Gastroesophageal sphincter (tissue), 3 donors: ENCODE measurements at regions not wholly inside any gene's neighbourhood (a gene's known extent, or its start where the extent isn't known, plus 50 kb on each side); places are given as distances from the start of the nearest gene placed in this dataset.

ENCODE experiments used
- EP300 ChIP-seq: sonication (generic); formaldehyde crosslinking; IDR thresholded peaks from one replicate; pipeline ENCODE4 v1.6.1; 2017; ENCODE audit warnings: antibody characterized with exemption, mild to moderate bottlenecking
- POLR2A ChIP-seq, 2 donors: fragments of 450-650 bp; IDR thresholded peaks; one replicate each; pipeline ENCODE4 v1.6.1; 2017; ENCODE audit warnings: antibody characterized with exemption in 2 of 2, mild to moderate bottlenecking in 2 of 2, moderate library complexity in 1 of 2
- TF ChIP-seq, protein P1 (sequence below), 4 experiments: fragments of 200-600 bp in 2 of 4; fragments of 450-650 bp in 2 of 4; sonication (generic) in 1 of 4; IDR thresholded peaks; one replicate each; pipeline ENCODE4 v1.5.1; 2017 to 2019; ENCODE audit warnings: antibody characterized with exemption in 4 of 4, mild to moderate bottlenecking in 2 of 4, moderate library complexity in 2 of 4

DNA sequence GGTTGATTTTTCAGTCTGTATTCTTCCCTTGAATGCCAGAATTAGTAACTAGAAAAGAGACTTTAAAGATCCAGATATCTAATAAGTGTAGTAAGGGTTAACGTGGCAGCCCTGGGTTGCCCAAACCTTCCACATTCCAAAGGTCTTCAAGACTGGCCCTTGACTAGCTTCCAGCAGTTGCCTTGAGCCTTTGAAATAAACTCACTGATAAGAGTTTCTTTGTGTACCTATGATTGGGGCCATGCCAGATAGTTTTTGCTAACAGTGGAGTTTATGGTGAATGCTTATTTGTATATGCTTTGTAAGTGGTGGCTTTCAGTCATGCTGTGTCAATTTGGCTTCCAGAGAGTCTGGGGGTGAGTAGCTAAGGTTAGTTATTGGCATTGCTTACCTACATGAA, 722.3 kb downstream of the RNF144A start:
- TF ChIP-seq, protein P1, sequence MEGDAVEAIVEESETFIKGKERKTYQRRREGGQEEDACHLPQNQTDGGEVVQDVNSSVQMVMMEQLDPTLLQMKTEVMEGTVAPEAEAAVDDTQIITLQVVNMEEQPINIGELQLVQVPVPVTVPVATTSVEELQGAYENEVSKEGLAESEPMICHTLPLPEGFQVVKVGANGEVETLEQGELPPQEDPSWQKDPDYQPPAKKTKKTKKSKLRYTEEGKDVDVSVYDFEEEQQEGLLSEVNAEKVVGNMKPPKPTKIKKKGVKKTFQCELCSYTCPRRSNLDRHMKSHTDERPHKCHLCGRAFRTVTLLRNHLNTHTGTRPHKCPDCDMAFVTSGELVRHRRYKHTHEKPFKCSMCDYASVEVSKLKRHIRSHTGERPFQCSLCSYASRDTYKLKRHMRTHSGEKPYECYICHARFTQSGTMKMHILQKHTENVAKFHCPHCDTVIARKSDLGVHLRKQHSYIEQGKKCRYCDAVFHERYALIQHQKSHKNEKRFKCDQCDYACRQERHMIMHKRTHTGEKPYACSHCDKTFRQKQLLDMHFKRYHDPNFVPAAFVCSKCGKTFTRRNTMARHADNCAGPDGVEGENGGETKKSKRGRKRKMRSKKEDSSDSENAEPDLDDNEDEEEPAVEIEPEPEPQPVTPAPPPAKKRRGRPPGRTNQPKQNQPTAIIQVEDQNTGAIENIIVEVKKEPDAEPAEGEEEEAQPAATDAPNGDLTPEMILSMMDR (IDR thresholded peaks at IDR 0.05), result no peak
- no peak for TF ChIP-seq POLR2A (IDR thresholded peaks at IDR 0.05)
- no peak for TF ChIP-seq EP300
